ENCODE measurements at regions not wholly inside any gene's neighbourhood (a gene's known extent, or its start where the extent isn't known, plus 50 kb on each side); places are given as distances from the start of the nearest gene placed in this dataset.
"Not testable (repeated sequence)": the region's sequence is repeated elsewhere in the genome, so short reads cannot be mapped to it uniquely, and the experiment has no call there.

DNA sequence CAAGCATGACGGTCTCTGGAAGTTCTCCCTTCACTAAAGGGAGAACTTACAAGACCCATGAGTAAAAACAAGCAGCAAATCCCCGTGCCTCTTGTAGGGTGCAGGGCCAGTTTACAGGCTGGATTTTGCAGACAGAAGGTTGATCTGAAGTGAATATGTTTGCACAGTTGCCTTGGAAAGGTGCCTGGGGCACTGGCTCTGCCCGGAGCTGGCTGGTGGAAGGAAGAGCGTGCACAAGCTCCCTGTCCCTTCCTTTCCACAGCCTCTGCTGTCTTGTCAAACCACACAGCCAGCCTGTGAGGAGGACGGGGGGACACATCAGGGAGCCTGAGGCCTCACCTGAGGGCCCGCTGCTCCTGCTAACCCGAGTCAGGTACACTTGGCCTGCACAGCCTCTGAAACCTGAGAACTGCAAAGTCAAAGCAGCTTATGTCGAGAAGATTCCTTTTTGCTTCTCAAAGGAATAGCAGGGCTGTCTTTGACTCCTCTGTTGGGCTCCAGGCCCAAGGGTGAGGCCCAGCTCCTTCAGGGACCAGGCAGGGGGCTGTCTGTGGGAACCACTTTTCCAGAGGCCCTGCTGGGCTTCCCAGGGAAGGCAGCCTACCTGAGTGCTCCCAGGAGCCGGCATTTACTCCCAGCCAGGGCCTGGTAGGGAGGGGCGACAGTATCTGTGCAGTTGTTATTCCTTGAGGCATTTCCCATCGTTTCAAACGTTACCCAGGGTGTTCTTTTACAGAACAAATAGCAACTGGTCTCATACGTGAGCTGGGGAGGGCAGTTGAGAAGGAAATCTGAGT lies 251.5 kb downstream of the SIPA1L2 start:
- DNase-seq: peak; percentile 73

DNA sequence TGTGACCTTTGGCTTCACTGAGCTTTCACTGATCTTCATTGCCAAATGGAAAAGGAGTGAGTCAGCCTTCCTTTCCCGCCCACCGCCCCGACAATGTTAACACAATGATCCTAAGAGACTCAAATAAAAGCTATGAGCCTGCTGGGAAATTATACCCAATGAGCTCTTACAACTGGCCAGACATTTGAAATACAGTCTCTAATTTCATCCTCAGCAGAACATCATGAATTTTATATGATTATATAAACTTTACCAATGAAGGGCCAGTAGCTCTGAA lies 252.5 kb downstream of the SIPA1L2 start:
- DNase-seq: no peak

DNA sequence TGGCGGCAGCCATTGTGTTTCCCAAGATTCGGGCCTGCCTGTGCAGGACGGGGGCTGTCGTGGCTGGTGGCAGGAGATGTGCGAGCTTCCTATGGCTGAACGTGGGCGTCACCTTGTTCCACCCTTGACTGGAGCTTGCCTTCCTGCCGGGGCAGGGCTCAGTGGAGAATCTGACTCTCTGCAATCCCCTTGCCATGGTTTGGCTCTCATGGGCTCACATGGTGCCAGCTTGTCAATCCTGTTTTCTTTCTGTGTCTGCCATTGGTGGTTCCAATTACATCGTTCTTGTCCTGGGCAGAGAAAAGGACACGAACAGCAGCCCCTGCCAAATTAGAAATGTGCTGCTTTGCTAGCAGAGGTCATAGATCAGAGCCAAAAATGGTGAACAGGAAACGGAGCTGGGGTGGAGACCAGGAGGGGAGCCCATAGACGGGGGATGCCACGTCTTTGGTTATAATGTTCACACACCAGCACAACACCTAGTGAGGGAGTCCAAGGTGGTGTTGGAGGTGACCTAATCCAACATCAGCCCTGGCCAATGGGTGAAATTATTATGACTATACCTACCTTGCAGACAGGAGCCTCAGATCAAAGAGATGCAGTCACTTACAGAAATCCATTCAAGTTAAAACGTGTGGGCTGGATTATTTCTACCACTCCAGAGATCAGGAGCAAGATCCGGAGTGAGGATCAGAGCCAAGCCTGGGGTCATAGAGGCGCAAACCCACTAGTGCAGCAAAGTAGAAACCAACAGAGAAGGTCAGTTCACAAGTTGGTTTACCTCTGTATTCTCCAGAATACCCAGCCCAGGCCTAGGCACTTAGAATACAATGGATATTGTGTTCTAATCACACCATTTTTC lies 253.1 kb downstream of the SIPA1L2 start:
- no peak for DNase-seq

DNA sequence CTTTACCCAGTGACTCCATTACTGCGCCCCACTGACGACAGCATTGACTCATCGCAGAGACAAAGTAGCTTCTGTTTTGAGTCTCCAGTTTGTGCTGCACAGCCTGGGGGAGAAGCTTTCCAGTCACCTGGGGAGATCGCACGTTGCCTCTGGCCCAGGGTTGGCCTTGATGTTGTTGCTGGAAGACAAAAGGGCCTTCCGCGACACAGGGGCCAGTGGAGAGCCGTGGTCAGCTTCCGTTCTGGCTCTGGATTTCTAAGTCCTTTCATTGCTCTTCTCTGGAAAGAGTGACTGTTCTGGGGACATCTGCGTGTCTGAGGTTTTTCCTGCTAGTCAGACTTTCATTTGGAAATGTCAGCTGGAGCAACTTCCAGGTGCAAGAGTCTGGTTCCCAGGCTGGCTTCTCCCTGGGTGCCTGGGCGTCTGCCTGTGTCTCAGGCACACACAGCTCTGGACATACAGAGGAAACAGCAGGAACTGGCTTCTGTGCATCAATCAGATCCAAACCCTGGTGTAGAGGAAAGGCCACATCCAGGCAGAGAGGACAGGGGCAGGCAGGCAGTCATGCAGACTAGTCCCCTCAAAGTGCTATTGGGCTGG lies 257.0 kb downstream of the SIPA1L2 start:
- no peak for DNase-seq

DNA sequence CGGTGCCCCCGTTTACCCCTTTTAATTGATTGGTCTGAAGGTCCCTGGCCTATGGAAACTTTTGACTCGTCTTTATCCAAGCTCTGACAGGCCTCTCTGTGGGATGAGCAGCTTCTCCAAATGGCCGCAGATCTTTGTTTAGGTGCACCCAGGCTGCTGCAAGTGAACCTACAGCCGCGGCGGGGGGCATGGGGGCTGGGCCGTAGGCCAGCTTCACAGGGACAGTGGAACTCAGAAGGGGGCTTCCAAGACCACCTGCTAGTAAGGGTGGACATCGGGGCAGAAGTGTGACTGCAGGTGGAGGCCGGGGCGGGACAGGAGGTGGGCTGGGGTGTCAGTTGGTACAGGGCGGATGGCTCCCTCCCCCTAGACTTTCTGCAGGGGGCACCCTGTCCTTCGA lies 257.5 kb downstream of the SIPA1L2 start:
- no peak for DNase-seq

DNA sequence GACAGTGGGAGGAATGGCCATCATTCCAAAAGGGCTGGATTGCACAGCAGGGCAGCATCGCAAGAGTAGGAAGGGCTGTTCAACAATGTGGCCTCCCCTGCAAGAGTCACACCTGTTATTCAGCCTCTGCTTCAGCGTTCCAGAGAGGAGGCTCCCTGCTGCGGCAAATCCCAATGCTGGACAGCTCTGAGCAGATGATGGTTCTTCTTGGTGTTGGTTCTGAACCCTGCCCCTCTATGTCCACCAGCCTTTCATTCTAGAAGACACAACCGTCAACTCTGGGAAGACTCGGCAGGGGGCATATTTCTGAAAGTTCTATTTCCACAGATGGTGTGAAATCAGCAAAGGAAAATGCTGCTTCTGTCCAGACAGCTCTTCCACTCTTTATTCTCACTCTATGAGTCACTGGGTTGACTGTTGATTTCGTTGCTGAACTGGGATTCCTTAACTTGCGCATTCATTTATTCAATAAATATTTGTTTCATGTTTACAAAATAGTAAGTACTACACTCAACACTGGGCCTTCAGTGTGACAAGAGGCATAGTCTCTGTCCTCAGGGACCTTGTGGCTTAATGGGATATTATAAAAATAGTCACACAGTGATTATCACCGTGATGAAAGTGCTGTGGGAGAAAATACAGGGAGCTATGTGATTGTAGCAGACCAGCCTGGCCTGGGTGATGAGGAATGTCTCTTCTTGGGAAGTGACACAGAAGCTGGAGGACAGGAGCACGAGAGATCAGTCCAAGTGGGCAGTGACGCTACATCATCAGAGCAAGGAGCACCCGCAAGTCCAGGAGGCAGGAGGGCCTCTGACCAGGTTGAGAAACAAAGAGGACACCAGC lies 260.3 kb downstream of the SIPA1L2 start:
- DNase-seq: no peak

DNA sequence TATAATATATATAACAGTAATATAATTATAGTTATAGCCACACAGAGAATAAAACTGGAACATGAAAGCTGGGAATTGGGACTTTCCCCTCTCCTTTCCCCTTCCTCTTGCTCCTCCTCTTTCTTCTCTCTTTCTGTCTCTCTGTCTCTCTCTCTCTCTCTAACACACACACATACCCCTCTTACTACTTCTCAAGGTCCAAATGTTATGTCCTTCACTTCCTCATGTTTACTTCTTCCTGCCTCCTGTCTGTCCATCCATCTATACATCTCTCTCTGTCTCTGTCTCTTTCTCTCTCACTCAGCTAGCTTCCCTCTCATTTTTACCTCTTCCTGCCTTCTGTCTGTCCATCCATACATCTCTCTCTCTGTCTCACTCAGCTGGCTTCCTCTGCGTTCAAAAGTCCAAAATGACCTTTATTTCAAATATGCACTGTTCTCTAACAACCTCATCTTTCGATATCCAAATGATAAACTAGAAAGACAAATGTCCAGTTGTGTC lies 261.1 kb downstream of the SIPA1L2 start:
- no peak for DNase-seq

DNA sequence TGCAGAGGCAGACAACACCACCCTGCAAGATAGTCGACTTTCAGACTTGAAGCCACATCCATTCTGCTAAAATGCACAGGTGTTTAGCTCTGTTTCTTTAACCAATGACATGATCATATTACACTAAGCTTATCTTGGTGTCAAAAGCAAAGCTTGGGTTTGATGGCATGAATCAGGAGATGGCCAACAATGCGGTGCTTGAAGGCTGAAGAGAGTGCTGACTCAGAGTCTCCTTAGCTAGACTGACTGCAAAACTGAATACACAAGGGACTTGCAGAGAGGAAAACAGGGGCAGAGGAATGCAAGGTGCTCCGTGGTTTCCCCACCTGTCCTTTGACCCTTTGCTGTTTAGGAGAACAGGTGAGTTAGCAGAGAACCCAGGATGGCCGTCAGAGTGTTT lies 262.6 kb downstream of the SIPA1L2 start:
- DNase-seq: no peak

DNA sequence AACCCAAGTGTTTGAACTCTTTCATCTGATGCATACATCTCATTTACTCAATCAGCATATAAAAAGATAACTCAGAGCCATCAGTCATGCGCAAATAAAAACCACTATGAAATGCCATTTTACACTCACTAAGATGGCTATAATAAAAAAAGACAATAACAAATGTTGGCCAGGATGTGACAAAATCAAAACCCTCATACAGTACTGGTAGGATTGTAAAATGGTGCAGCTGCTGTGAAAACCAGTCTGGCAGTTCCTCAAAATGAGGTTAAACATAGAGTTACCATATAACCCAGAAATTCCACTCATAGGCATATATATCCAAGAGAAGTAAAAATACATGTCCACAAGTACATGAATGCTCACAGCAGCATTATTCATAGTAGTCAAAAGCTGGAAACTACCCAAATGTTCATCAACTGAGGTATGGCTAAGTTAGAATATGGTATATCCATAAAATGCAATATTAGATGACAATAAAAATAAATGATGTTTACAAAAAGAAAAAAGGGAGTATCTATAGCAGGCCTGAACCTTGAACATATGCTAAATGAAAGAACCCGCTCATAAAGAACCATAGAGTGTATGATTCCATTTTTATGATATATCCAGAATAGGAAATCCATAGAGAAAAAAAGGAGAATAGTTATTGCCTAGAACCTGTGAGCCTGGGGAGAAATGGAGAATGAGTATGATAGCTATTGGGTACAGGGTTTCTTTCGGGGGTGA lies 265.1 kb downstream of the SIPA1L2 start:
- DNase-seq: no peak

DNA sequence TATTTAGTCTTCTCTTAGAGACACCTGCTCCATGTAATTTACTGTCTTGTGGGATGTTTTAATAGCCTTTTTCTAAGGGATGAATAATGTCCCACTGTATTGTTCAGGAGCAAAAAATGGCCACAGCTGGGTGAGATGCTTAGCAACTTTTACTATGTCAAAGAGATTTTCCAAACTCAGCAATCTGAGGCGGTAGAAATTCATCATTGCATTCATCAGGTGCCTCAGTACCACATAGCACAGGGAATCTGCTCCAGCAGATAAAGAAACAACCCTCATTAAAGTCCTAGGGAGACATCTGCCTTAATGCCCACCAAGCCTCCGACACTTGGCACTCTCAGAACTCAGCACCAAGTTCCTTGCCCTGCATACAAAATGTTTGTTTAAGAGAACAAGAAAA lies 266.9 kb downstream of the SIPA1L2 start:
- DNase-seq: no peak

DNA sequence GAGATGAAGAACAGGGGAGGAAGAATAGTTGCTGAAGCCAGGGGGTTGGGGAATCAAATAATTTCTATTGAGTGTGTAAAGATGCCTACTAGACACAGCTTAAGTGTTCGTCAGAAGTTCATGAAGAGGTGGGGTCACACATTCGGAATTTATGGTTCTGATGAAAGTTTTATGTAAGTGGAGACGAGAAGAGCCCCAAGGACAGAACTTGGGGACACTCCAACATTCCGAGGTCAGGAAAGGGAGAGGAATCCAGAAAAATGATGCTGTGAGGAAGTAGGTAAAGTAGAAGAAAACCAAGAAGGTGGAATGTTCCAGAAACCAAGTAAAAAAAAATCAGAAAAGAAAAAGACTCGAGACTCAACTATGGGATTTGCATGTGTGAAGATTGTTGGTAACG lies 272.5 kb downstream of the SIPA1L2 start:
- no peak for DNase-seq

DNA sequence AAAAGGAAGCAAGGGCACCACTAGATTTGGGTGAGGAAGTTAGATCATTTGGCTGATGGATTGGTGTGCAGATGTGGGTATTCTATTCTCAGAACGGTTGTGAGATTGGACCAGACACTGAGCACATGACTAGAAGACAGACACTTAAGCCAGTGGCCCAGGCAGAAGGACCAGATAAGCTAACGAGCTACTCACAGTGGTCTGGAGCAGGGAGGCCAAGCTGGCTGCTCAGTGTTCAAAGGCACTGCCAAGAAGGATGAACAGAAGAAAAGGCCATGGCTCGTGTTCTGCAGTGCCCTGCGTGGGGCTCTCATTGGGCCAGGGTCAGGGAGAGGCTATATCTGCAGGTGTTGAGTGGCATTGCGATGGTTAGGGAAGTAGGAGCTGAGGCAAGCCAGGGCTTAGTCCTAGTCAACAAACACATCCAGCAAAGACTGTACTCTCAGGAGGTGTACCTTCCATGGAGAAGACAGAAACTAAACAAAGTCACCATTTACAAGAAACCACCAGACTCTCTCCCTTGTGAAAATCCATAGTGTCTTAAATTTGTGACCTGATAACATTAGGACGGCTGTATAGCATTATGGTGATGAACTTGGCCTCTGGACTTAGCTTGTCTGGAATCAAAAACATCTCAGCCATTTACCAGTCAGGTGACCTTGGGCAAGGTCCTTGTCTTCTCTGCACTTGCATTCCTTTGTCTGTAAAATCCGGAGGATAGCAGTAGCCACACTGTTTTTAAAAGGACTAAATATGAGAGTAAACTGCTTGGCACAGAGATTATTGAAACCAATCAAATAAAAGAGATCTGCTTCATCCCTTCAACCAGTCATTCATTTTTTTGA lies 274.5 kb downstream of the SIPA1L2 start:
- no peak for DNase-seq

DNA sequence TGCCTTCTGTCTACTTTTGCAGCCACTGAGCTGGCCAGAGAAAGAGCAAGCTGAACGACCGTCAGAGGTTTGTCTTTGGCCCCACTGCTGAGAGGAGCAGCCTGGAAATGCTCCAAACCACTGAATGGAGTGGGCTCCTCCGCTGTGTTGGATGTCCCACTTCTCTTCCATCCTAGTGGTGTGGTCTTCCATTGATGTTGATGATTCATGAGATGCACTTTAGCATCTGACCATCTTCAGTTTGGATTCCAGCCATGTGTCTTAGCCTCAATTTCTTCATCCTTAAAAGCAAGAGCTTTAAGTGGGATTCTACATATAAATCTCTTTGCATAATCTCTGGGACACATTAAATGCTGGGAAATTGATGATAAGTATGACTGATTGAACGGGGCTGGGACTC lies 276.9 kb downstream of the SIPA1L2 start:
- no peak for DNase-seq

DNA sequence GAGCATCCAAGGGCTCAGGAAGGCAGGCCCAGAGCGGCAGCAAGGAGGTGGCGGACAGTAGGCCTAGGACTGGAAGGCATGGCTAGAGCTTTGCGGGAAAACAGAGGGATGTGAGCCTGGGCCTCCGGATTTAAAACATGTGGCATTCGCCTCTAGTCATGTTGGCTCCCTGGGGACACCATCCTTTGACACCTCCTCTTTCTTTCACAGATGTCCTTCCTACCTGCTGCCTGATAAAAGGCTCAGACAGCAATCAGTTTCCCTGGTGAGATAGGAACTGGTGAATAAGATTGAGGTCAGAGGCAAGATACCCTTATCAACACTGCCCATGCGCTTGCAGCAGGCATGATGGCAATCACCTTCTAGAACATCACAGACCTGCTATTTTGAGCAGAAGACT lies 277.6 kb downstream of the SIPA1L2 start:
- DNase-seq: no peak

DNA sequence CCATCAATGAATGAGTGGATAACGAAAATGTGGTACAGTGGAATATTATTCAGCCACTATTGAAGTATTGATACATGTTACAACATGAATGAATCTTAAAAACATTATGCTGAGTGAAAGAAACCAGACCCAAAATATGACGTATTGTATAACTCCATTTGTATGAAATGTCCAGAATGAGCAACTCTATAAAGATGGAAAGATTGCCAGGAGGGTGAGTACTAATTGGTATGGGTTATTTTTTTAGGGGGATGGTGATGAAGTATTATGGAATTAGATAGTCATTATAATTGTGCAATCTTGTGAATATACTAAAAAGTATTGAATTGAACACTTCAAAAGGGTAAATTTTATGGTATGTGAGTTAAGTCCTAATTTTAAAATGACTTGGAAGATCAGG lies 278.6 kb downstream of the SIPA1L2 start:
- no peak for DNase-seq

DNA sequence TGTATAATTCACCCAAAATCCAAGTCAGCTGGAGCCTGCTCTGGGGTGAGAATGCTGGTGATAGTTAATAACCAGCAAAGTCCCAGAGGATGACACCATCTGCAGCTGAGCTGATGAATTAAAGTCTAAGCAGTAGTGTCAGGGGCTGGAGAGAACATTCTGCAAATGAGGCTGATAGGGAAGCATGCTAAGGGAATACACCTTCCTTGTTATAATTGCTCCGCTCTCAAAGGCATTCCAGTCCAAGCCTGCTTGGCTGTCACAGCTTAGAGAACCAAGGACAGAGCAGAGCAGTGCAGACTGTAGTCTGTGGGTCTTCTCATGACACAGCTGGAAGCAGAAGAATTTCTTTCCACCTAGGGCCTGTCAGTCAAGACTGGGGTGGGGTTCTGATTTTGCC lies 283.1 kb downstream of the SIPA1L2 start:
- no peak for DNase-seq

DNA sequence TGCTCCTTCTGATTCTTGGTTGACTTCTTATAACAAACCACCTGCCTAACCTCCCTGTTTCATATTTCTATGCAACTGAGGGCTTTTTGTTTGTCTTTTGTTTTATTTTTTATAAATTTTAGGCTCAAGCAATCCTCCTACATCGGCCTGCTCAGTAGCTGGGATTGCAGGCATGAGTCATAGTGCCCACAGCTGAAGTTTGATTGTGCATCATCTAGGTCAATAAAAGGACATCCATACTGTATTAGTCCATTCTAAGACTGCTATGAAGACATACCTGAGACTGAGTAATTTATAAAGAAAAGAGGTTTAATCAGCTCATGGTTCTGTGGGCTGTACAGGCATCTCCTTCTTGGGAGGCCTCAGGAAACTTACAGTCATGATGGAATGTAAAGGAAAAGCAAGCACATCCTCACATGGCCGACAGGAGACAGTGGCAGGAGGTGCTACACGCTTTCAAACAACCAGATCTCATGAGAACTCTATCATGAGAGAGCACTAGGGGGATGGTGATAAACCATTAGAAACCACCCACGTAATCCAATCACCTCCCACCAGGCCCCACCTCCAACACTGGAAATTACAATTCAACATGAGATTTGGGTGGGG lies 285.0 kb downstream of the SIPA1L2 start:
- no peak for DNase-seq

DNA sequence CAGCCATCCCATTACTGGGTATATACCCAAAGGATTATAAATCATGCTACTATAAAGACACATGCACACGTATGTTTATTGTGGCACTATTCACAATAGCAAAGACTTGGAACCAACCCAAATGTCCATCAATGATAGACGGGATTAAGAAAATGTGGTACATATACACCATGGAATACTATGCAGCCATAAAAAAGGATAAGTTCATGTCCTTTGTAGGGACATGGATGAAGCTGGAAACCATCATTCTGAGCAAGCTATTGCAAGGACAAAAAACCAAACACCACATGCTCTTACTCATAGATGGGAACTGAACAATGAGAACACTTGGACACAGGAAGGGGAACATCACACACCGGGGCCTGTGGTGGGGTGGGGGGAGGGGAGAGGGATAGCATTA lies 285.7 kb downstream of the SIPA1L2 start:
- DNase-seq: not testable (repeated sequence)

DNA sequence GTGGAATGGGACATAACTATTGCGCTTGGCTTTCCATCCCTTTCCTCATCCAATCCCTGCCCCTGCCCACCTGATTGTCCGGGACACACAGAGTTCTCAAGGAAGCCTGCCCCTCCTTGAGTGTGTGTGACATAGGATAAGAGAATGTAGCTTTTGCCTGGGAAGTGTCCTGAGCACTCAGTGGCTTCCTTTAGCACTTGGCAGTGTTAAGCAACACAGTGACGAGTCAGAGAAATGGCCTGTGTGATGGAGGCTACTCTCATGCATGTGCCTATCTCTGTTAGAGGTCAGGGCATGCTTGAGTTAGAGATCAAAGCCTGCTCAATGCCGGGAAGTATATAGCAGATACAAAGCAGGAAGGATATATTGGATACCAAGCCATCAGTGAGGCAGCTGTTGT lies 289.5 kb downstream of the SIPA1L2 start:
- no peak for DNase-seq

DNA sequence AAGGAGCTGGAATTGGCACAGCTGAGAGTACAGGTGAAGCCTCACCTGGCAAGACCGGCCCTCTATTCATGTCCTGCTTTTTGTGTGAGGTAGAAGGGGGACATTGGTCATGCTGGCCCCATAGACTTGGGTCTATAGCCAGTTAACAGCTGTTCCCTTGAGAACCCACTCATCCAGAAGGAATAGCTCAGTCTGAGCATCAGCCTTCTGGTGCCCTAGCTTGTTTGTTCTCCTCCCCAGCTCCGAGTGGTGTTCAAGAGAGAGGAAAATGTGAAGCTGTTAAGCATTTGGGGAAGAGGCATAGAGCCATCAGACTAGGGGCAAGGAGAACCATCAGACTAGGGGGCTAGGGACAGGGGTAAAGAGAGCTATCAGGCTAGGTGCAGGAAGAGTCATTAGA lies 290.9 kb downstream of the SIPA1L2 start:
- DNase-seq: no peak

DNA sequence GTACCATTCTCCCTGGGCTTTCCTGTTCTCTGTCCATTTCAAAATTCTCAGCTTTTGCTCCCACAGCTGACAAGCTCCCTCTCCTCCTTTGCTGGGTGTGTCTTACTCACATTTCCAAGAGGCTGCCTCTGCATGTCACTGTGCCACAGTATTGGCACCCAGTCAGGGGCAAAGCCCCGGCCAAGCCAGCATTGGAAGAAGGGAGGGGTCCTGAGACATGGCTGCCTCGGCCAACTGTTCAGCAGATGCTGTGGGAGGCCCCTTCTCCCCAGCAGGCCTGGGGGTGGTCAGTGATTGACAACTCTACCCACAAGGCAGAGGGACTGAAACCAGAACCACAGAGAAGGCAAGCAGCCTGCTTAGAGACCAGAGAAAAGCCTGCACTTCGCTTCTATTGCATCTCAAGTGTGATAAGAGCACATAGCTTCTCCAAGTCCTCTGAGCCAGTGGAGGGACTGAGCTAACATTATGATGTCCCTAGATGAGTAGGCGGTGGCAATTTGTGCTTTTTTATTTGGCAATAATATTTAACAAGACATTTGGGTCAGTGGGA lies 294.1 kb downstream of the SIPA1L2 start:
- no peak for DNase-seq
